Heart left ventricle (tissue), 13 donors: ENCODE measurements at regions not wholly inside any gene's neighbourhood (a gene's known extent, or its start where the extent isn't known, plus 50 kb on each side); places are given as distances from the start of the nearest gene placed in this dataset.

Experiments
- CTCF ChIP-seq, 12 donors: fragments of 200-600 bp; sonication (generic) in 4 of 12; IDR thresholded peaks; one replicate each; pipeline versions ENCODE4 v1.5.0 to v1.8.0; 2018 to 2022; ENCODE audit warnings: antibody characterized with exemption in 12 of 12, mild to moderate bottlenecking in 5 of 12
- POLR2A ChIP-seq, 2 donors: fragments of 450-650 bp; IDR thresholded peaks; one replicate each; pipeline ENCODE4 v1.6.1; 2017; ENCODE audit warnings: antibody characterized with exemption in 2 of 2, mild to moderate bottlenecking in 2 of 2, moderate library complexity in 2 of 2
- donor health status: ischemic (EF 13 %, LVEDD 7.1; RV severe dilation, severe dysfunction).
- donor health status: DM: no; HTN: yes; CAD: no.
- donor health status: DM: no; HTN: no; CAD: no.
- donor health status: ischemic (EF 25% LVEDD 6.9; RV normal size, moderate dysfunction).
- donor health status: ischemic (EF 25% LVEDD 5.7; RV mildly dilated, moderate dysfunction).
- donor health status: ischemic (EF 35%, LVEDD 5.7; RV mildly dilated, moderate dysfunction).
- donor health status: nonischemic (EF 11% LVEDD 7.7; RV severe dilation, severe dysfunction).
- donor health status: DM: yes; HTN: yes; CAD: no.
- donor health status: PGD.
- donor health status: ischemic (EF 29% LVEDD 5.4; RV normal size, mild dysfunction).
- donor health status: nonischemic (EF 23%, LVEDD 6.1; RV moderate dilation, normal function).

- TF ChIP-seq CTCF (IDR thresholded peaks at IDR 0.05) (no peak), POLR2A (IDR thresholded peaks at IDR 0.05) (no peak)
These were observed 90.1 kb downstream of the INHBA start for GRCh38 chr7:41612798-41613197.
